Vagina (tissue), 2 donors: ENCODE measurements at regions not wholly inside any gene's neighbourhood (a gene's known extent, or its start where the extent isn't known, plus 50 kb on each side); places are given as distances from the start of the nearest gene placed in this dataset.

Source experiments
- CTCF ChIP-seq, 3 experiments: fragments of 450-650 bp in 2 of 3; fragments of 200-600 bp in 1 of 3; sonication (generic) in 1 of 3; IDR thresholded peaks; one replicate each; pipeline ENCODE4 v1.5.1; 2017 to 2019; ENCODE audit warnings: antibody characterized with exemption in 3 of 3, mild to moderate bottlenecking in 2 of 3, moderate library complexity in 2 of 3
- POLR2A ChIP-seq, 2 donors: fragments of 450-650 bp; IDR thresholded peaks; one replicate each; pipeline ENCODE4 v1.6.1; 2017; ENCODE audit warnings: antibody characterized with exemption in 2 of 2, mild to moderate bottlenecking in 2 of 2, moderate library complexity in 2 of 2
- POLR2AphosphoS5 ChIP-seq, 2 donors: sonication (generic); formaldehyde crosslinking; IDR thresholded peaks; one replicate each; pipeline ENCODE4 v1.9.0; 2017; ENCODE audit warnings: antibody characterized with exemption in 2 of 2, mild to moderate bottlenecking in 2 of 2, low read depth in 1 of 2; ENCODE audit not compliant: insufficient read depth in 1 of 2

- no peak for TF ChIP-seq CTCF (IDR thresholded peaks at IDR 0.05)
- no peak for TF ChIP-seq POLR2AphosphoS5 (IDR thresholded peaks at IDR 0.05; ENCODE audit: insufficient read depth in 1 of 2, low read depth in 1 of 2)
- TF ChIP-seq POLR2A (IDR thresholded peaks at IDR 0.05), result no peak
These were observed 429.4 kb downstream of the GXYLT1 start for GRCh38 chr12:41715256-41715655.
